SK-N-SH treated with all-trans-retinoic acid at 6 μM for 48 hours (cell line): ENCODE measurements at regions not wholly inside any gene's neighbourhood (a gene's known extent, or its start where the extent isn't known, plus 50 kb on each side); places are given as distances from the start of the nearest gene placed in this dataset.

ENCODE experiments used
- ATAC-seq: fragments of 200-7000 bp; cut with Tn5 transposase; 3 replicates; pipeline ENCODE4 v1.9.1; 2020; ENCODE audit warnings: mild to moderate bottlenecking, moderate library complexity
- ARNTL ChIP-seq: fragments of 450-650 bp; formaldehyde crosslinking; IDR thresholded peaks from 2 replicates; pipeline ENCODE4 v1.5.0; 2020; ENCODE audit warnings: low read depth, mild to moderate bottlenecking, moderate library complexity, borderline replicate concordance
- CREB5 ChIP-seq: fragments of 250-450 bp; sonication (Bioruptor Pico); IDR thresholded peaks from 2 replicates; pipeline ENCODE4 v1.5.1; 2020; ENCODE audit warnings: low read depth, mild to moderate bottlenecking, moderate library complexity
- CSRNP3 ChIP-seq: fragments of 250-450 bp; sonication (Bioruptor Pico); IDR thresholded peaks from 2 replicates; pipeline ENCODE4 v1.5.1; 2021; ENCODE audit warnings: mild to moderate bottlenecking, moderate library complexity
- GLIS3 ChIP-seq: fragments of 250-450 bp; sonication (Bioruptor Pico); IDR thresholded peaks from 2 replicates; pipeline ENCODE4 v1.5.0; 2020; ENCODE audit warnings: mild to moderate bottlenecking, moderate library complexity
- ISL1 ChIP-seq: fragments of 250-450 bp; sonication (Bioruptor Pico); IDR thresholded peaks from 2 replicates; pipeline ENCODE4 v2.1.2; 2022; ENCODE audit warnings: mild to moderate bottlenecking, moderate library complexity
- POU6F1 ChIP-seq: fragments of 250-450 bp; sonication (Bioruptor Pico); IDR thresholded peaks from 2 replicates; pipeline ENCODE4 v1.8.0; 2021; ENCODE audit warnings: low read depth, mild to moderate bottlenecking, moderate library complexity, borderline replicate concordance
- PPARA ChIP-seq: fragments of 250-450 bp; sonication (Bioruptor Pico); IDR thresholded peaks from 2 replicates; pipeline ENCODE4 v1.5.0; 2020; ENCODE audit warnings: mild to moderate bottlenecking, borderline replicate concordance
- SNAI2 ChIP-seq: fragments of 250-450 bp; sonication (Bioruptor Pico); IDR thresholded peaks from 2 replicates; pipeline ENCODE4 v1.5.0; 2020; ENCODE audit warnings: mild to moderate bottlenecking, moderate library complexity
- TCF4 ChIP-seq: fragments of 250-450 bp; sonication (Bioruptor Pico); IDR thresholded peaks from 2 replicates; pipeline ENCODE4 v1.8.0; 2021; ENCODE audit warnings: mild to moderate bottlenecking, moderate library complexity, borderline replicate concordance
- ZNF565 ChIP-seq: fragments of 450-650 bp; formaldehyde crosslinking; conservative IDR thresholded peaks from 2 replicates; pipeline ENCODE4 v1.5.0; 2020; ENCODE audit warnings: low read depth, mild to moderate bottlenecking, moderate library complexity
- ZNF8 ChIP-seq: fragments of 450-650 bp; formaldehyde crosslinking; IDR thresholded peaks from 2 replicates; pipeline ENCODE4 v1.5.0; 2020; ENCODE audit warnings: mild to moderate bottlenecking, moderate library complexity

GRCh38 chr14:96747006-96747405, 50.2 kb upstream of the VRK1 start:
- TF ChIP-seq CSRNP3 (CRISPR knock-in tag) (no peak), ARNTL (CRISPR knock-in tag) (no peak), GLIS3 (CRISPR knock-in tag) (no peak), ZNF565 (no peak), ISL1 (CRISPR knock-in tag) (no peak), PPARA (no peak), POU6F1 (no peak), TCF4 (CRISPR knock-in tag) (no peak), CREB5 (CRISPR knock-in tag) (no peak), ZNF8 (CRISPR knock-in tag) (no peak), SNAI2 (CRISPR knock-in tag) (no peak)
- ATAC-seq: no peak
